Neural crest cell (in vitro differentiated cells): ENCODE measurements at regions not wholly inside any gene's neighbourhood (a gene's known extent, or its start where the extent isn't known, plus 50 kb on each side); places are given as distances from the start of the nearest gene placed in this dataset.

Experiments
- DNase-seq: peaks from one replicate; pipeline ENCODE4 v3.0.0; 2021; ENCODE audit warnings: low read depth, mixed read lengths, low spot score
- H3K27ac Mint-ChIP-seq: one replicate; pipeline ENCODE4 v1.8.0; 2021; ENCODE audit warnings: mild to moderate bottlenecking, mixed read lengths; ENCODE audit not compliant: unreplicated experiment
- H3K27me3 Mint-ChIP-seq: 2 replicates; pipeline ENCODE4 v1.8.0; 2021; ENCODE audit warnings: low read depth, mild to moderate bottlenecking, mixed read lengths
- H3K36me3 Mint-ChIP-seq: 2 replicates; pipeline ENCODE4 v1.8.0; 2021; ENCODE audit warnings: low read depth, mild to moderate bottlenecking, mixed read lengths
- H3K4me1 Mint-ChIP-seq: 2 replicates; pipeline ENCODE4 v1.8.0; 2021; ENCODE audit warnings: mixed read lengths
- H3K4me3 Mint-ChIP-seq: one replicate; pipeline ENCODE4 v1.8.0; 2021; ENCODE audit warnings: mild to moderate bottlenecking, mixed read lengths
- H3K9me3 Mint-ChIP-seq: 2 replicates; pipeline ENCODE4 v1.8.0; 2021; ENCODE audit warnings: mixed read lengths
- TF ChIP-seq, protein P1 (sequence below): fragments of 200-600 bp; sonication (generic); conservative IDR thresholded peaks from 2 replicates; pipeline ENCODE4 v1.5.0; 2021; ENCODE audit warnings: antibody characterized with exemption, mild to moderate bottlenecking

DNA sequence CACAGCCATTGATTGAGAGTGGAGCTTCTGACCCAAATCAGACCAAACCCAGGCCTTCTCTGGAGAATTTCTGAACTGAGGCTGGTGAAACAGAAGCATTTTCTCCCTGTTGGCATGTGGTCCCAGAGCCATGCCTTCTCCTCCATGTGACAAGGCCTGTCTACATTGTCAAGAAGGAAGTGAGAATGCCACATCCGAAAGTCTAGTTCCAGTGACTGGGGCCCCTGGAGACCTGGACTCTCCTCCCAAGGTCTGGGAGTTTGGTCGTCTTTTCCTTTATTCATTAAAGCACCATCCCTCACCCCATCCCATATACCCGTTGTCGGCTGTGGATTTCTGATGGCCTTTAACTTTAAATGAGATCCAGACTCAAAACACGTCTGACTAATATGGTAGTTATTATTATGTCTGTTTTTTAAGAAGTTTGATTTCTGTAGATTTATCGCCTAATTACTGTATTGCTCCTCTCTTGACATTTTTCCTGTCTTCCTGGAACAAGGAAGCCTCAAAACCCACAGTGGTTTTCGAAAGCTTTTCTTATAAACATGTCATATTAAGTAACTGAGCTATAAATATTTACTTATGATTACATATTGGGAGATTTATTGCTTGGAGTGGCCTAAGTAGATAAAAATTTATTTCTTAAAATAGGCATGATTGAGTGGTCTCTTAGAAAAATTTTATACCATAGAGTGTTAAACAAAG lies 128.3 kb upstream of the FRY start:
- Mint-ChIP-seq H3K36me3 (no peaks in the 10 kb centered on the region), H3K27me3 (peaks cover 16% of the 10 kb centered on the region), H3K9me3 (no peaks in the 10 kb centered on the region), H3K4me3 (no peak overlapping the region), H3K27ac (no peak overlapping the region), H3K4me1 (peaks cover 9% of the 10 kb centered on the region)
- DNase-seq = no peak
- TF ChIP-seq, protein P1, sequence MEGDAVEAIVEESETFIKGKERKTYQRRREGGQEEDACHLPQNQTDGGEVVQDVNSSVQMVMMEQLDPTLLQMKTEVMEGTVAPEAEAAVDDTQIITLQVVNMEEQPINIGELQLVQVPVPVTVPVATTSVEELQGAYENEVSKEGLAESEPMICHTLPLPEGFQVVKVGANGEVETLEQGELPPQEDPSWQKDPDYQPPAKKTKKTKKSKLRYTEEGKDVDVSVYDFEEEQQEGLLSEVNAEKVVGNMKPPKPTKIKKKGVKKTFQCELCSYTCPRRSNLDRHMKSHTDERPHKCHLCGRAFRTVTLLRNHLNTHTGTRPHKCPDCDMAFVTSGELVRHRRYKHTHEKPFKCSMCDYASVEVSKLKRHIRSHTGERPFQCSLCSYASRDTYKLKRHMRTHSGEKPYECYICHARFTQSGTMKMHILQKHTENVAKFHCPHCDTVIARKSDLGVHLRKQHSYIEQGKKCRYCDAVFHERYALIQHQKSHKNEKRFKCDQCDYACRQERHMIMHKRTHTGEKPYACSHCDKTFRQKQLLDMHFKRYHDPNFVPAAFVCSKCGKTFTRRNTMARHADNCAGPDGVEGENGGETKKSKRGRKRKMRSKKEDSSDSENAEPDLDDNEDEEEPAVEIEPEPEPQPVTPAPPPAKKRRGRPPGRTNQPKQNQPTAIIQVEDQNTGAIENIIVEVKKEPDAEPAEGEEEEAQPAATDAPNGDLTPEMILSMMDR = no peak

DNA sequence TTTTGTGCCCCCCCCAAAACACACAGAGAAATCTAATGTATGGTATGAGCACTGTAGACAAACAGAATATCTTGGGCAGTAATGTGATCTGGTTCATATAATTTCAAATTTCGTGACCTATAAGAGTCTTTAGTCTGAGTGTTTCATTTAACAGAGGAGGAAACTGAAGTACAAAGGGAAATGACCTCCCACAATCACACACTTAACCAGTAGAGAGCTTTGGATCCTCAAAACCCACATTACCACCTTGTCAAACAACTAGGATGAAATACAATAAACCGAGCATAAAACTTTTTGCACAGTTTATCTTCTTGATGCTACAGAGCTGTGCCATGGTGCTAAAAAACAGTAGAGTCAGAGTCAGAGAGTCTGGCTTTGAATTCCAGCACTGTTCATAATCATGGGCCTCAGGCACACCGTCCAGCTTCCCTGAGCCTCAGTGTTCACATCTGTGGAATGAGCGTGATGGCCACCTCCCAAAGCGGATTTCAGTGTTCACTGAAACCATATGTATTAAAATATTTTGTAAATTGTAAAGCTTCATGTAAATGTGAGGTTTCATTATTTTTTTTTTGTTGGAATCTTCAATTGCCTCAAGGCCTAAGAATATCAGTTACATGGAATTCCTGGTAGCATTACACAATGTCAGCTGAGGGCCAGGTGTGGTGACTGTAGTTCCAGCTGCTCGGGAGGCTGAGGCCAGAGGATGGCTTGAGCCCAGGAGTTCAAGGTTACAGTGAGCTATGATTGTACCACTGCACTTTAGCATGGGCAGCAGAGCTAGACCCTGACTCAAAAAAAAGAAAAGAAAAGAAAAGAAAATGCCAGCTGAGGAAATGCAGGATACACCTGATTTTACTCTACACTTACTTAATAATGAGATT lies 126.4 kb upstream of the FRY start:
- TF ChIP-seq, protein P1 = no peak
- Mint-ChIP-seq H3K27me3 (peaks cover 24% of the 10 kb centered on the region), H3K27ac (no peak overlapping the region), H3K4me1 (peaks cover 9% of the 10 kb centered on the region), H3K36me3 (no peaks in the 10 kb centered on the region), H3K9me3 (no peaks in the 10 kb centered on the region), H3K4me3 (no peak overlapping the region)
- DNase-seq = no peak

DNA sequence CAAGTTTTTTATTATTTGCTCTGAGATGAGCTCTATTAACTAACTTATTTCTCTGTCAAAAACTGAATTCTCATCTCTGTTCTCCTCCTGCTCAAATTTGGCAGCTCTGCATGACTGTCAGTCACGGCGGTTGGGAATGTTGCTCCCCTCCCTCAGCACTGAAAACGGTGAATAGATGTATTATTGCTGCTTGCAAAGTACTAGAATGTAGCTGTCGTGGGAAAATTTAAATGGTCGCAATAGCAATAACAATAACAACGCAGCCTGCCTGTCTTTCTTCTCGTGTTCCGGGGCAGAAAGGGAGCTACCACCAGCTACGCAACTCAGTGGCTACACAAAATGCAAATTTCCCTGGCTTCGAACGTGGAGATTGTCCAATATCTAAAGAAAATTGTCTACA lies 125.6 kb upstream of the FRY start:
- no peaks in the 10 kb centered on the region for H3K9me3 Mint-ChIP-seq
- TF ChIP-seq, protein P1 = no peak
- no peak for DNase-seq
- H3K36me3 Mint-ChIP-seq = no peaks in the 10 kb centered on the region
- peak overlapping the region; percentile 6 for H3K4me3 Mint-ChIP-seq
- H3K27ac Mint-ChIP-seq = no peak overlapping the region
- peaks cover 24% of the 10 kb centered on the region for H3K27me3 Mint-ChIP-seq
- peaks cover 9% of the 10 kb centered on the region for H3K4me1 Mint-ChIP-seq

DNA sequence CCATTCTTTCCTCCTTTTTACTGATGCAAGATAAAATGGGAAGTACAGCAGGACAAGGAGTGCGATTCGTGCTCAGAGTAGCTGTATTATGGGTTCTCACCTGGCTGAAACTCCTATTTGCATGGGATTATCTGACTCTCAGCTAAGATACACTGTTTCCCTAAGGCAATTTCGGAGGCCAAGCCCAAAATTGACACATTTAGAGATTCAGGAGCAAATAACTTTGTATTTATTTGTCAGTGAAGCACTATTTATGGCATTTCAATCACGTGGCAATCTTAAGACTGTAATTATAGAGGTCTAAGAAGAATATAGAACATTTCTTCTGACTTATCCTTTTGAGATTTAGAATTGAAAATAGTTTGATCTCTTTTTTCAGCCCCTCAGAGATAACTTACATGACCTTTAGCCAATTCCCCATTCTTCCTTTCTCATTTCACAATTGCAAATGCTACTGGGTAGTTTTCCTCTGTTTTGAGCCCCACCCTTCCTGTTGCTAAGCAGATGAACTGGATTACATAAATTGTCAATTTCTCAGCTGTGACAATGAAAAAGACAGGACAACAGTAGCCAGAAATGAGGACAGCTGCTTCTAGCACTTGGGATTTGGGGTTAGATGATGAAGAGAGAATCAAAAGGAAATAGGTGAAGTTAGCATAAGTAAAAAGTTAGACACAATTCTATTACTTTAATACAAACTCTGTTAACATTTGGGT lies 122.7 kb upstream of the FRY start:
- no peak overlapping the region for H3K4me3 Mint-ChIP-seq
- H3K9me3 Mint-ChIP-seq = no peaks in the 10 kb centered on the region
- H3K4me1 Mint-ChIP-seq = peaks cover 9% of the 10 kb centered on the region
- H3K27me3 Mint-ChIP-seq = peaks cover 24% of the 10 kb centered on the region
- no peak for DNase-seq
- H3K36me3 Mint-ChIP-seq = no peaks in the 10 kb centered on the region
- no peak overlapping the region for H3K27ac Mint-ChIP-seq
- TF ChIP-seq, protein P1 = no peak

DNA sequence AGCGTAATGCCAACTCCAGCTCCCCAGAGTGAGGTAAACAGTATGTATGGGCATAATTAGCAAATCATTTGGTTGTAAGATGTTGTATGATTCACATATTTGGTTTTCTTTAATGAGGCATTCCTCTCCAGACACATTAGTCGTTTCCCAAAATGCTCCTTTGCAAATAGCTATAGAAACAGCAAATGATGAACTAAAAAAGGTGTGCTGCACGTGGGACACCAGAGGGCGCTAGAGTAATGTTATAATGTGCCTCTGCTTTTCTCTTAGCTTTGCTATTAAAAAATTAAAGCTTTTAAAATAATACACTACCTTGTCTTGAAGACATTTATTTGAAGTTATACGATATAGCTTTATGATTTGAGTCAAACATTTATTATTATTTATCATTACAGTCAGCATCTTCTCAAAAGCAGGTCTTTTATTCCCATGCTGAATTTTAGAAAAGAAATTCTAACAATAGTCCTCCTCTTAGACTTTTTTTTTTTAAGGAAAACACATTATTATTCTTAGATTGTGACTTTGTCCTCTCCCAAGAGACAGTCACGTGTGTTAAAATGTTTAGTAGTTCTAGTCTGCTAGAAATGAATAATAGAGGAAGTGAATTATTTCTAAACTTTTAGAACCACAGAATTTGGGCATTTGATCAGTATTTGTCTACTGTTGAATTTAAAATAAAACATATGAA lies 121.6 kb upstream of the FRY start:
- peaks cover 24% of the 10 kb centered on the region for H3K27me3 Mint-ChIP-seq
- H3K9me3 Mint-ChIP-seq = no peaks in the 10 kb centered on the region
- H3K4me1 Mint-ChIP-seq = peaks cover 9% of the 10 kb centered on the region
- peak; percentile 68 for DNase-seq
- no peaks in the 10 kb centered on the region for H3K36me3 Mint-ChIP-seq
- no peak overlapping the region for H3K4me3 Mint-ChIP-seq
- TF ChIP-seq, protein P1 = peak; percentile 98
- no peak overlapping the region for H3K27ac Mint-ChIP-seq
